ENCODE measurements at regions not wholly inside any gene's neighbourhood (a gene's known extent, or its start where the extent isn't known, plus 50 kb on each side); places are given as distances from the start of the nearest gene placed in this dataset.
A peak's percentile ranks its signal among the peaks of the same experiment; 100 is the strongest.

GRCh38 chr7:81173766-81174281 lies 255.0 kb upstream of the SEMA3C start:
- no peak for TF ChIP-seq CTCF (conservative IDR thresholded peaks at IDR 0.05; ENCODE audit: low read depth)
- ChIA-PET POLR2A (ENCODE audit: low non-redundant PET) (no interaction called here), CTCF (no interaction called here)
- DNase-seq (ENCODE audit: low spot score) = no peak
- H3K27ac ChIP-seq = no peak overlapping the region

GRCh38 chr7:81170291-81170690 lies 251.4 kb upstream of the SEMA3C start:
- CTCF ChIA-PET = no interaction called here
- POLR2A ChIA-PET (ENCODE audit: low non-redundant PET) = no interaction called here
- H3K27ac ChIP-seq = no peak overlapping the region
- DNase-seq (ENCODE audit: low spot score) = no peak
- no peak for TF ChIP-seq CTCF (conservative IDR thresholded peaks at IDR 0.05; ENCODE audit: low read depth)

GRCh38 chr7:81167934-81168333 lies 249.1 kb upstream of the SEMA3C start:
- no peak overlapping the region for H3K27ac ChIP-seq
- no peak for DNase-seq (ENCODE audit: low spot score)
- no peak for TF ChIP-seq CTCF (conservative IDR thresholded peaks at IDR 0.05; ENCODE audit: low read depth)
- POLR2A ChIA-PET (ENCODE audit: low non-redundant PET) = no interaction called here
- CTCF ChIA-PET = no interaction called here

- POLR2A ChIA-PET (ENCODE audit: low non-redundant PET) = no interaction called here
- CTCF ChIA-PET = no interaction called here
- H3K27ac ChIP-seq = no peak overlapping the region
- DNase-seq (ENCODE audit: low spot score) = no peak
- TF ChIP-seq CTCF (conservative IDR thresholded peaks at IDR 0.05; ENCODE audit: low read depth) = no peak
These were observed 246.2 kb upstream of the SEMA3C start for GRCh38 chr7:81165070-81165469.

GRCh38 chr7:81162771-81163525 lies 244.1 kb upstream of the SEMA3C start:
- no peak for TF ChIP-seq CTCF (conservative IDR thresholded peaks at IDR 0.05; ENCODE audit: low read depth)
- ChIA-PET CTCF (no interaction called here), POLR2A (ENCODE audit: low non-redundant PET) (no interaction called here)
- no peak for DNase-seq (ENCODE audit: low spot score)
- H3K27ac ChIP-seq = peak overlapping the region; percentile 33

GRCh38 chr7:81162234-81162633 lies 243.4 kb upstream of the SEMA3C start:
- TF ChIP-seq CTCF (conservative IDR thresholded peaks at IDR 0.05; ENCODE audit: low read depth) = no peak
- CTCF ChIA-PET = no interaction called here
- H3K27ac ChIP-seq = no peak overlapping the region
- POLR2A ChIA-PET (ENCODE audit: low non-redundant PET) = no interaction called here
- no peak for DNase-seq (ENCODE audit: low spot score)
